H9 (cell line): ENCODE measurements at regions not wholly inside any gene's neighbourhood (a gene's known extent, or its start where the extent isn't known, plus 50 kb on each side); places are given as distances from the start of the nearest gene placed in this dataset.

ENCODE experiments used
- DNase-seq: peaks from one replicate; pipeline ENCODE4 v3.0.0-alpha.2; 2017
- H2AFZ ChIP-seq: one replicate; pipeline ENCODE4 v1.6.1; 2013; ENCODE audit warnings: mild to moderate bottlenecking, low read length, control low read depth, moderate library complexity
- H2AK5ac ChIP-seq: 2 replicates; pipeline ENCODE4 v1.6.1; 2013; ENCODE audit warnings: low read length, control low read depth, mixed read lengths; ENCODE audit not compliant: insufficient read length
- H2BK120ac ChIP-seq: one replicate; pipeline ENCODE4 v1.6.1; 2013; ENCODE audit warnings: low read depth, mild to moderate bottlenecking, low read length, control low read depth, inconsistent platforms; ENCODE audit not compliant: poor library complexity, severe bottlenecking
- H2BK12ac ChIP-seq: 2 replicates; pipeline ENCODE4 v1.6.1; 2013; ENCODE audit warnings: low read length, control low read depth, mixed read lengths, low read depth; ENCODE audit not compliant: insufficient read length
- H2BK15ac ChIP-seq: 2 replicates; pipeline ENCODE4 v1.6.1; 2013; ENCODE audit warnings: low read depth, low read length, control low read depth
- H2BK20ac ChIP-seq: one replicate; pipeline ENCODE4 v1.6.1; 2013; ENCODE audit warnings: low read depth, mild to moderate bottlenecking, low read length, control low read depth, inconsistent platforms; ENCODE audit not compliant: poor library complexity, severe bottlenecking
- H2BK5ac ChIP-seq: 2 replicates; pipeline ENCODE4 v1.6.1; 2013; ENCODE audit warnings: low read length, control low read depth, mixed read lengths; ENCODE audit not compliant: insufficient read length
- H3K14ac ChIP-seq: 2 replicates; pipeline ENCODE4 v1.6.1; 2013; ENCODE audit warnings: low read length, control low read depth; ENCODE audit not compliant: insufficient read depth
- H3K18ac ChIP-seq: 2 replicates; pipeline ENCODE4 v1.6.1; 2013; ENCODE audit warnings: low read depth, mild to moderate bottlenecking, mixed read lengths, low read length, control low read depth; ENCODE audit not compliant: insufficient read length
- H3K23ac ChIP-seq: 2 replicates; pipeline ENCODE4 v1.6.1; 2013; ENCODE audit warnings: low read length, control low read depth, mixed read lengths, low read depth; ENCODE audit not compliant: insufficient read length
- H3K23me2 ChIP-seq: 2 replicates; pipeline ENCODE4 v1.6.1; 2013; ENCODE audit warnings: low read depth, mild to moderate bottlenecking, mixed read lengths, low read length, control low read depth; ENCODE audit not compliant: insufficient read length, poor library complexity, severe bottlenecking
- H3K27ac ChIP-seq: 2 replicates; pipeline ENCODE4 v1.5.1; 2013; ENCODE audit warnings: low read length, control low read depth, mixed read lengths, low read depth; ENCODE audit not compliant: insufficient read length
- H3K27me3 ChIP-seq: 2 replicates; pipeline ENCODE4 v1.6.1; 2013; ENCODE audit warnings: low read length, control low read depth, inconsistent platforms; ENCODE audit not compliant: insufficient read depth
- H3K4ac ChIP-seq: 2 replicates; pipeline ENCODE4 v1.6.1; 2013; ENCODE audit warnings: low read depth, mild to moderate bottlenecking, control low read depth, inconsistent platforms, low read length, moderate library complexity
- H3K4me1 ChIP-seq: 2 replicates; pipeline ENCODE4 v1.6.1; 2013; ENCODE audit warnings: low read length, control low read depth, inconsistent platforms; ENCODE audit not compliant: insufficient read depth
- H3K4me2 ChIP-seq: 2 replicates; pipeline ENCODE4 v1.6.1; 2013; ENCODE audit warnings: low read length, control low read depth, mixed read lengths; ENCODE audit not compliant: insufficient read length, insufficient read depth
- H3K56ac ChIP-seq: 2 replicates; pipeline ENCODE4 v1.6.1; 2013; ENCODE audit warnings: low read depth, mild to moderate bottlenecking, mixed read lengths, low read length, control low read depth; ENCODE audit not compliant: insufficient read length
- H3K79me1 ChIP-seq: 2 replicates; pipeline ENCODE4 v1.6.1; 2013; ENCODE audit warnings: low read depth, mild to moderate bottlenecking, moderate library complexity, low read length, control low read depth, inconsistent platforms; ENCODE audit not compliant: insufficient read depth, poor library complexity, severe bottlenecking
- H3K79me2 ChIP-seq: 2 replicates; pipeline ENCODE4 v1.6.1; 2013; ENCODE audit warnings: low read length, control low read depth, inconsistent platforms; ENCODE audit not compliant: insufficient read depth
- H3K9ac ChIP-seq: 2 replicates; pipeline ENCODE4 v1.6.1; 2013; ENCODE audit warnings: low read length, control low read depth, mixed read lengths; ENCODE audit not compliant: insufficient read length; ENCODE audit errors: extremely low read depth
- H3K9me3 ChIP-seq: one replicate; pipeline ENCODE4 v1.6.1; 2013; ENCODE audit warnings: low read depth, low read length, inconsistent platforms; ENCODE audit not compliant: control insufficient read depth
- H3T11ph ChIP-seq: one replicate; pipeline ENCODE4 v1.6.1; 2013; ENCODE audit warnings: mild to moderate bottlenecking, low read length, control low read depth, inconsistent platforms
- H4K20me1 ChIP-seq: one replicate; pipeline ENCODE4 v1.6.1; 2013; ENCODE audit not compliant: control insufficient read depth, insufficient read length, insufficient read depth
- H4K5ac ChIP-seq: 2 replicates; pipeline ENCODE4 v1.6.1; 2013; ENCODE audit warnings: low read depth, mild to moderate bottlenecking, mixed read lengths, low read length, control low read depth; ENCODE audit not compliant: insufficient read length
- H4K8ac ChIP-seq: replicated peaks from 2 replicates; pipeline ENCODE4 v1.6.1; 2013; ENCODE audit warnings: low read length, control low read depth, mixed read lengths, low read depth; ENCODE audit not compliant: insufficient read length
- H4K91ac ChIP-seq: 2 replicates; pipeline ENCODE4 v1.6.1; 2013; ENCODE audit warnings: low read depth, mild to moderate bottlenecking, moderate library complexity, mixed read lengths, low read length, control low read depth; ENCODE audit not compliant: insufficient read length
- H3K27ac Mint-ChIP-seq, 3 experiments: 2 replicates in 2 of 3; 3 replicates in 1 of 3; pipeline ENCODE4 v1.8.0; 2020 to 2021; ENCODE audit warnings: mixed read lengths in 3 of 3, mild to moderate bottlenecking in 1 of 3, moderate library complexity in 1 of 3
- H3K27me3 Mint-ChIP-seq: 2 replicates; pipeline ENCODE4 v1.8.0; 2021; ENCODE audit warnings: low read depth, mild to moderate bottlenecking, moderate library complexity, mixed read lengths
- H3K36me3 Mint-ChIP-seq, 3 experiments: 2 replicates in 2 of 3; 3 replicates in 1 of 3; pipeline ENCODE4 v1.8.0; 2020 to 2021; ENCODE audit warnings: low read depth in 3 of 3, mixed read lengths in 3 of 3; ENCODE audit not compliant: insufficient read depth in 1 of 3
- H3K4me1 Mint-ChIP-seq, 2 experiments: 2 replicates each; pipeline ENCODE4 v1.8.0; 2020; ENCODE audit warnings: mixed read lengths in 2 of 2
- H3K4me3 Mint-ChIP-seq, 2 experiments: 2 replicates in 1 of 2; 3 replicates in 1 of 2; pipeline ENCODE4 v1.8.0; 2020 to 2021; ENCODE audit warnings: mild to moderate bottlenecking in 2 of 2, mixed read lengths in 2 of 2, moderate library complexity in 1 of 2
- H3K9me3 Mint-ChIP-seq, 2 experiments: 2 replicates in 1 of 2; 3 replicates in 1 of 2; pipeline ENCODE4 v1.8.0; 2020; ENCODE audit warnings: mild to moderate bottlenecking in 2 of 2, mixed read lengths in 2 of 2, moderate library complexity in 1 of 2
- WGBS: extraction: QIAGEN DNeasy Blood & Tissue Kit; methylation state at CpG from one replicate; pipeline ENCODE4 v1.1.7; 2013; ENCODE audit warnings: missing lambda C conversion rate, low lambda C conversion rate, mixed read lengths; ENCODE audit not compliant: insufficient read length; ENCODE audit errors: extremely low coverage; 5-methylcytosine and 5-hydroxymethylcytosine counted together
- TF ChIP-seq, protein P1 (sequence below): fragments of 200-600 bp; sonication (generic); conservative IDR thresholded peaks from 3 replicates; pipeline ENCODE4 v1.8.0; 2021; ENCODE audit warnings: antibody characterized with exemption, mild to moderate bottlenecking

DNA sequence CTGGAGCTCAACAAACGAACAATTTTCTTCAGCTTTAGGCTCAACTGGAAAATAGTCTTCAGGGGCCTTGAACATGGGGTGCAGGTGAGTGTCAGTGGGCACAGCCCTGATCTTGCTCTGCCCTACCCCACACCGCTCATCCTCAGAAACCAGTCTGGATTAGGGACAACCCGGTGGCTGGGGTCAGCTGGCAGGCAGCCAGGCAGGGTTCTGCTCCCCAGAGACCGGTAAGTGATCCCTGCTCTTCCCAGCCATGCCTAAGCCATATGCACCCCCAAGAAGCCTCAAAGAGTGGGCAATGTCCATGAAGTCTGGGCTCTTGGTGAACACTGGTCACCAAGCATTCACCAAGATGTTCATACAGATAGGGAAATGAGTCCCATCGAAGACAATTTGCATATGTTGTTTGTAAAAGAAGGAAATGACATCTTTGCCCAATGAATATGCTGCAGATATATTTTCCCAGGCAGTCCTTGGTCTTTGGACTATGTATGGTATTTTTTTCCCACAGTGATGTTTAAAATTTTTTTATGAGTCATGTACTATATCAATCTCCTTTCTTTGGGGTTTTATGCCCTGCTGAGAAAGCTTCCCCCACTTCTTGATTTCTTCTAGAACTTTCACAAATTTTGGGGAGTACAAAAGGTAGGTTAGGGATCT, 63.9 kb upstream of the VASH1 start:
- Histone ChIP-seq H3T11ph (no peak overlapping the region), H2BK20ac (no peak overlapping the region), H3K14ac (no peak overlapping the region), H3K9me3 (no peaks in the 10 kb centered on the region), H2BK12ac (no peak overlapping the region), H2BK15ac (no peak overlapping the region), H3K18ac (no peak overlapping the region), H2BK5ac (no peak overlapping the region), H4K20me1 (no peaks in the 10 kb centered on the region), H3K23me2 (no peaks in the 10 kb centered on the region), H2AK5ac (no peak overlapping the region), H3K27ac (no peak overlapping the region), H3K27me3 (no peaks in the 10 kb centered on the region), H3K9ac (no peak overlapping the region), H4K5ac (no peak overlapping the region), H3K4me1 (no peaks in the 10 kb centered on the region), H3K4me2 (no peak overlapping the region), H4K91ac (no peak overlapping the region), H3K79me2 (no peaks in the 10 kb centered on the region), H2AFZ (no peak overlapping the region), H3K23ac (no peak overlapping the region), H2BK120ac (no peak overlapping the region), H3K79me1 (no peaks in the 10 kb centered on the region), H3K56ac (no peak overlapping the region), H3K4ac (no peak overlapping the region), H4K8ac (no peak overlapping the region)
- TF ChIP-seq, protein P1, sequence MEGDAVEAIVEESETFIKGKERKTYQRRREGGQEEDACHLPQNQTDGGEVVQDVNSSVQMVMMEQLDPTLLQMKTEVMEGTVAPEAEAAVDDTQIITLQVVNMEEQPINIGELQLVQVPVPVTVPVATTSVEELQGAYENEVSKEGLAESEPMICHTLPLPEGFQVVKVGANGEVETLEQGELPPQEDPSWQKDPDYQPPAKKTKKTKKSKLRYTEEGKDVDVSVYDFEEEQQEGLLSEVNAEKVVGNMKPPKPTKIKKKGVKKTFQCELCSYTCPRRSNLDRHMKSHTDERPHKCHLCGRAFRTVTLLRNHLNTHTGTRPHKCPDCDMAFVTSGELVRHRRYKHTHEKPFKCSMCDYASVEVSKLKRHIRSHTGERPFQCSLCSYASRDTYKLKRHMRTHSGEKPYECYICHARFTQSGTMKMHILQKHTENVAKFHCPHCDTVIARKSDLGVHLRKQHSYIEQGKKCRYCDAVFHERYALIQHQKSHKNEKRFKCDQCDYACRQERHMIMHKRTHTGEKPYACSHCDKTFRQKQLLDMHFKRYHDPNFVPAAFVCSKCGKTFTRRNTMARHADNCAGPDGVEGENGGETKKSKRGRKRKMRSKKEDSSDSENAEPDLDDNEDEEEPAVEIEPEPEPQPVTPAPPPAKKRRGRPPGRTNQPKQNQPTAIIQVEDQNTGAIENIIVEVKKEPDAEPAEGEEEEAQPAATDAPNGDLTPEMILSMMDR: no peak
- Mint-ChIP-seq H3K27me3 (peaks cover 3% of the 10 kb centered on the region; the same call in 1 of the 2 replicates), H3K4me3 (no peak overlapping the region), H3K36me3 (no peaks in the 10 kb centered on the region), H3K4me1 (no peaks in the 10 kb centered on the region; a peak in 1 of 4 replicates), H3K9me3 (no peaks in the 10 kb centered on the region), H3K27ac (no peak overlapping the region)
- no peak for DNase-seq
- WGBS: no CpG with 5 or more reads among the region's 5 CpGs
